ENCODE measurements at regions not wholly inside any gene's neighbourhood (a gene's known extent, or its start where the extent isn't known, plus 50 kb on each side); places are given as distances from the start of the nearest gene placed in this dataset.
A peak's percentile ranks its signal among the peaks of the same experiment; 100 is the strongest.
"Not testable (repeated sequence)": the region's sequence is repeated elsewhere in the genome, so short reads cannot be mapped to it uniquely, and the experiment has no call there.

DNA sequence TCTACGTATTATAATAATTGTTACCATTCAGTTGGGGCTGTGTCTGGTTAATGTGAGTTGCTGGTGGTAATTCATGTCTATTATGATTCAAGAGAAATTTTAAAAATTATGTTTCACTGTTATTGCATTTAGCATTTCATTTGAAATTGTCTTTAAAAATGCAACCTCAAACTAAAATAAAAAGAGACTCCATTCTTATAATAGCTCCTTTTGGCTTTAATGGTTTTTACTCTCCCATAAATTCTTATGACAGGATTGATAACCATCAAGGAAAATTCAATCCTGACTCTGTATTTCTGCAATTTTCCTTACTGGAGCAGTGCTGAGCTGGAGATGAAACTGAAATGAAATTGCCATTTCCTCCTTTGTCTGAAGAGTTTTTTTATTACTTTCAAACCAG is 262.7 kb downstream of the REEP3 start:
- no peak for DNase-seq (ENCODE audit: low spot score)

DNA sequence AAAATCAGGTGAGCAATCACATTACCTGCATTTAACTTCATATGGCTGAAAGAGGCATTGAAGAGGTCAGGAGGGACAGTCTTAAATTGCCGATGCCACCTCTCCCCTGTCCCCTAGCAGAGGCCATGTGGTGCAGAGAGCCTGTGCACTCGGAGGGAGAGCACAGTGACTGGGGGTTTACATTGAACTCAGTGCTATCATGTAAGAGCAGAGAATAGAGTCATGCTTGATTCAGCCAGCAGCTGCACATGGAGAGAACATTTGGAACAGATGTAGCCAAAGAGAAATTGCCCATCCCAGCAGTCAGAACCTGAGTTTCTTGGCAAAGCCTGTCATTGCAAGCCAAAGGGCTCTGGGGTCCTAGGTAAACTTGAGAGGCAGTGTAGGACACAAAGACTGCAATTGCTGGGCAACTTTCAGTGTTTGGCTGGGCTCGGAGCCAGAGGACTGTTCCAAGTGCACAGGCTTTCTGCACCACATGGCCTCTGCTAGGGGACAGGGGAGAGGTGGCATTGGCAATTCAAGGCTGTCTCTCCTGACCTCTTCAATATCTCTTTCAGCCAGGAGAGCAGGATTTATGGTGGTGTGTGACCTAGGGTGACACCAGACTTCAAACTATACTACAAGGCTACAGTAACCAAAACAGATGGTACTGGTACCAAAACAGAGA is 267.1 kb downstream of the REEP3 start:
- no peak for DNase-seq (ENCODE audit: low spot score)

DNA sequence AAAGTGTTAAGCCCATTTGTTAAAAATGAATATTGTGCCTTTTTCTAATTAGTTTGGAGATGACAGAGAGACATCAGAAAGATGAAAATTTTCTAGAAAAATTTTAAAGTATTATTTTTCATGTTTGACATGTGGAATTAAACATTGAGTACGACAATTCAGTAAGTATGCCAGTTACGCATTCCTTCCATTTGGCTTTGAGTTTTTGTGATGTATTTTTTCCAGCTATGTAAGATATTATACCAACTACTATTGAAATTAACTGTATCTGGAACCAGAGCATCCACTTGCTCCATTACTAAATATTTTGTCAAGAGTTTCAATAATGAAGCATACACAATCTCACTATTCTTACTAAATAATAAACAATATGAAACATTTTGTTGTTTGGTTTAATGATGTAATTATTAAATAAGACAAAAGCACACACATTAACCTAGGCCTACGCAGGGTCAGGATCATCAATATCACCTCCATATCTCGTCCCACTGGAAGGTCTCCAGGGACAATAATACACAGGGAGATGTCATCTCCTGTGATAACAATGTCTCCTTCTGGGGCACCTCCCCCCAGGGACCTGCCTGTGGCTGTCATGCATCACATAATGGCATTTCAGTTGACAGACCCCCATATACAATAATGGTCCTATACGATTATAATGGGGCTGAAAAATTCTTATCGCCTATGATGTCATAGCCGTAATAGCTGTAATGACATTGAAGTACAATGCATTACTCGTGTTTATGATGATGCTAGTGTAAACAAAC is 274.1 kb downstream of the REEP3 start:
- no peak for DNase-seq (ENCODE audit: low spot score)

DNA sequence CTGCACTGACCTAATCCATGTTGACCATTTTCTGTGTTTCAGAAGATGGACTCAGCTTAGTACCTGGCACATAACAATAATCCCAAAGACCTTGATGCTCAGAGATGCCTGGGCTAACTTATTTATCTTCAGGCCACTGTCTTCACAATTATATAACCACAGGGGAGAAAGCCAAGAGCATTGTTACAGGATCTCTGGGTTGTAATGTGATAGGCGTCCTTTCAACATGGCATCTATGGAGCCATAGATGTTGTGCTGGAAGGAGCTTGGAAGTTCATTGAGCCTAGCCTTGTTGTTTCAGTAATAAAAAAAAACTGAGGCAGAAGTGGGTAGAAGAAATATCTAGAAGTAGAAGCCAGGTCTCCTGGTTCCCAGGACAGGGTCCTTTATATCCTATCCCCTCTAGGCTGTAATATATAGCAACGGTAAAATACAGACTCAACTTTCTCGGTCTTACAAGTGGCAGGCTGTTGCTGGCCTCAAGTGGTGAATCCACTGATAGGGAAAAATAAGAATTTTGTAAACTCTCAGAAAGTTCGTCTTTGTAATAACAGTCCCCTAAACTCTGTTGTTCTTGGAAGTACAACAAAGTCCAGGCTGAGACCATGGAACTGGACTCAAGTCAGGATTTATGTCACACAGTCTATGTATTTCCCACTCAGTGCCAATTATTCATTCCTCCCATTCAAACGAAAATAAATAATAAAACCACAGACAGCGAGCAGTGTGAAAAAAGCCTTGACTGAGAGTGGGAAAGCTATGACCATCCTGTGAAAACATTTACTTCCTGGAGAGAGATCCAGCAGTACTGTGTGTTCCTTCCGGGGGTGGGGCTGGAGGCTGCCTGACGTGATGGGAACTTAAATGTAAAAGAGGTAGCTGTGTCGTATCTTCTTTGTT is 277.6 kb downstream of the REEP3 start:
- no peak for DNase-seq (ENCODE audit: low spot score)

- no peak for DNase-seq (ENCODE audit: low spot score)
Observed at GRCh38 chr10:63799521-63800300, 278.5 kb downstream of the REEP3 start.

DNA sequence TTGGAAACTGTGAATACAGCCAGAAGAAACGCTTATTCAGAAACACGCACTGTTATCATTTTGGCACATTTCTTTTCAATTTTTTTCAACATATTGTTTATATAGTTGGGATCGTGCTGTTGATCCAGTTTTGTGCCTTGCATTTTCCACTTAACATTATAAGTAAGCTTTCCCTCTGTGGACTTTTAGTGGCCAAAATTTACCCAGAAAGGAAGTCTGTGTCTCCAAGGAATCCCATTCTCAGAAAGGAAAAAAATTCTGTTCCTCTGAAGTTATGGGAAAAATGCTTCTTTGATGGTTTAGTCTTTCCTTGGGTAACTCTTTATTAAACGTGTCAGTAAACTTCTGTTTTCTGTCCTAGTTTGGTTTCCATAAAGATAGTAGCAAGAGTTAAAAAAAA is 280.0 kb downstream of the REEP3 start:
- DNase-seq (ENCODE audit: low spot score), result no peak

- no peak for DNase-seq (ENCODE audit: low spot score)
Observed at GRCh38 chr10:63806330-63806729, 285.1 kb downstream of the REEP3 start.

GRCh38 chr10:63812501-63812900 is 291.3 kb downstream of the REEP3 start:
- no peak for DNase-seq (ENCODE audit: low spot score)

- DNase-seq (ENCODE audit: low spot score), result peak; percentile 58
Observed at GRCh38 chr10:63819753-63820329, 298.6 kb downstream of the REEP3 start.

- no peak for DNase-seq (ENCODE audit: low spot score)
Observed at GRCh38 chr10:63822496-63822895, 301.3 kb downstream of the REEP3 start.

- no peak for DNase-seq (ENCODE audit: low spot score)
Observed at GRCh38 chr10:63825111-63825510, 303.9 kb downstream of the REEP3 start.

GRCh38 chr10:63825766-63826165 is 304.6 kb downstream of the REEP3 start:
- DNase-seq (ENCODE audit: low spot score), result no peak

DNA sequence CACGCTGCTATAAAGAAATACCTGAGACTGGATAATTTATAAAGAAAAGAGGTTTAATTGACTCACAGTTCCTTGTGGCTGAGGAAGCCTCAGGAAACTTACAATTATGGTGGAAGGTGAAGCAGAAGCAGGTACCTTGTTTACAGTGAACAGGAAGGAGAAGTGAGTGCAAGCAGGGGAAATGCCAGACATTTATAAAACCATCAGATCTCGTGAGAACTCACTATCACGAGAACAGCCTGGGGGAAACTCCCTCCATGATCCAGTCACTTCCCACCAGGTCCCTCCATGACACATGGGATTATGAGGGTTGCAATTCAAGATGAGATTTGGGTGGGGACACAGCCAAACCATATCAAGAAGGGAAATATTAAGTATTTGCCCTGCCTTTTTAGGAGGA is 305.8 kb downstream of the REEP3 start:
- not testable (repeated sequence) for DNase-seq (ENCODE audit: low spot score)

- DNase-seq (ENCODE audit: low spot score), result no peak
Observed at GRCh38 chr10:63829020-63829419, 307.8 kb downstream of the REEP3 start.

DNA sequence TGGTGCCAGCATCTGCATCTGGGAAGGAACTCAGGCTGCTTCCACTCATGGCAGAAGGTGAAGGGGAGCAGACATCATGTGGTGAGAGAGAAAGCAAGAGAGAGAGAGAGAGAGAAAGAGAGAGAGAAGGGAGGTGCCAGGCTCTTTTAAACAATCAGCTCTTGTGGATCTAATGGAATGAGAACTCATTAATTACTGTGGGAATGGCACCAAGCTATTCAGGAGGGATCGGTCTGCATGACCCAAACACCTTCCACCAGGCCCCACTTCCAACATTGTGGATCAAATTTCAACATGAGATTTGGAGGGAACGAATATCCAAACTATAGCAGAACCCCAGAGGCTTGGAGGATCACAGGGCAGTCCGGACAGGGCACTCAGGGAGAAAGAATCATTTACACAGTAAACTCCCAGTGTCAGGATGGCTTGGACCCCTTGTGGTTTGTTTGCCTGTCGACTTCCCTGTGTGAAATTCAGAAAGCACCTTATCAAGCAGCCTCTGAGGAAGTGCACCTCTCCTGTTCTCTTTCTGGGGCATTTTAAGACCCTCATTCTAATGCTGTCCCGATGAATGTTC is 308.5 kb downstream of the REEP3 start:
- no peak for DNase-seq (ENCODE audit: low spot score)

- no peak for DNase-seq (ENCODE audit: low spot score)
Observed at GRCh38 chr10:63832686-63833085, 311.5 kb downstream of the REEP3 start.

DNA sequence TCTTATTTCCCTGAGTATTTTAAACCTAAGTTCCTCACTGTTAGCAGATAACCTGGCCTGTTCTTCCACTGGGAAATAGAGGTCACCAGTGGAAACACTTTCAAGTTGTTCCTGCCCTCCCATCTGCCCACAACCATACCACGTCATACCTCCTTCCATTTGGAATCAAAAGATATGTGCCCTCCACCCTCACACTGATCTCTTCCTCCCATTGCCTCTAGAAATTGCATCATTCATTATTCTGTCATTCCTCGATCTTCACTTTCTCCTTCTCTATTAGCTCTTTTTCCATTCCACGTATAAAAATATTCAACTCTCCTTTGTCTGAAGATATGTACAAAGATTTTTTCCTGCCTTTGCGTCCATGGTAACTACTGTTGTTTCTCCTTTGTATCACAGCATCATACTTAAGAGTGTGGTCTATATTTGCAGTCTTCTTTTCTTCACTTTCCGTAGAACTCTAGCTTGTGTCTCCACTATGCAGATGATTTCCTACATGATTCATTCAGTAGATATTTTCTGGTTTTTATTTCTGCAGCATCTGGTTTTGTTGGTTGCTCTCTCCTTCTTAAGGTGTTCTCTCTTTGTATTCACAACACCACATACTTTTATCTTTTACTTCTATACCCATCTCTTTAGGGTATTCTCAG is 312.3 kb downstream of the REEP3 start:
- no peak for DNase-seq (ENCODE audit: low spot score)

- no peak for DNase-seq (ENCODE audit: low spot score)
Observed at GRCh38 chr10:63836666-63837442, 315.7 kb downstream of the REEP3 start.

GRCh38 chr10:63841761-63842160 is 320.6 kb downstream of the REEP3 start:
- DNase-seq (ENCODE audit: low spot score), result no peak

DNA sequence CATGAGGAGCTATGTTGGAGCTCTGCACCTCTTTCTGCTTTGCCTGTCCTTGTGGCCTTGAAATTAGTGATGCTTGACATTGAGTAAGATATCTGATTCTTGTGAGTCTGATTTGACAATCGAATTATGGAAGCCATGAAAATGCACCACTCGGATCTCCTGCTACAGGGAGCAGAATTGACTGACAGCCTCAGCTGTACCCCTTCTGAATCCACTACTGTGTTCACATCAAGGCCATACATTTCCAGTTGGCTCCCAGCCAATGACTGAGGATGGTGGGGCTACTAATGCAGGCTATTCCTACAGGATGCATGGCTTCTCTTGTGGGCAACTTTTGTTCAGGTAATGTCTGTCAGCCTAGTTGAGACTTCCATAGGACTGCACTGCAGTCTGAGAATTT is 321.9 kb downstream of the REEP3 start:
- DNase-seq (ENCODE audit: low spot score), result no peak
